GM03348 (cell line): ENCODE measurements at regions not wholly inside any gene's neighbourhood (a gene's known extent, or its start where the extent isn't known, plus 50 kb on each side); places are given as distances from the start of the nearest gene placed in this dataset.

ENCODE experiments used
- DNase-seq: peaks from one replicate; pipeline ENCODE4 v3.0.0; 2012; ENCODE audit warnings: low spot score

DNA sequence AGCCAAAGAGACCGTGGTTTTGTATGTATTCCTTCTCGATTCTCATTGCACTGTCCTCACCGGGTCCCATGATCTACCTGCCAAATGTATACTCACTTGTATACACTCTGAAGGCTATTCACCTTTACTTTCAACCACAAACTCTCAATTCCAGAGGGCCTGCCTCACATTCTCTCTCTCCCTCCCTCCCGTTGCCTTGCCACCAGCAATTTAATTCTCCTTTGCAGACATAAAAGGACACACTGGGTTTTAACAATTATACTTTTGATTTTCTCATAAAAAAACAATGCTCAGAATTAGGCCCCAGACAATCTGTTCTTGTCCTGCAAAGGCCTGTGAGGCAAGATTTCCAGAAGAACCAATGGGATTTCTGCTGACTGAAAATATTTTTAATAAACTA, 265.1 kb upstream of the PSMD7 start:
- no peak for DNase-seq

DNA sequence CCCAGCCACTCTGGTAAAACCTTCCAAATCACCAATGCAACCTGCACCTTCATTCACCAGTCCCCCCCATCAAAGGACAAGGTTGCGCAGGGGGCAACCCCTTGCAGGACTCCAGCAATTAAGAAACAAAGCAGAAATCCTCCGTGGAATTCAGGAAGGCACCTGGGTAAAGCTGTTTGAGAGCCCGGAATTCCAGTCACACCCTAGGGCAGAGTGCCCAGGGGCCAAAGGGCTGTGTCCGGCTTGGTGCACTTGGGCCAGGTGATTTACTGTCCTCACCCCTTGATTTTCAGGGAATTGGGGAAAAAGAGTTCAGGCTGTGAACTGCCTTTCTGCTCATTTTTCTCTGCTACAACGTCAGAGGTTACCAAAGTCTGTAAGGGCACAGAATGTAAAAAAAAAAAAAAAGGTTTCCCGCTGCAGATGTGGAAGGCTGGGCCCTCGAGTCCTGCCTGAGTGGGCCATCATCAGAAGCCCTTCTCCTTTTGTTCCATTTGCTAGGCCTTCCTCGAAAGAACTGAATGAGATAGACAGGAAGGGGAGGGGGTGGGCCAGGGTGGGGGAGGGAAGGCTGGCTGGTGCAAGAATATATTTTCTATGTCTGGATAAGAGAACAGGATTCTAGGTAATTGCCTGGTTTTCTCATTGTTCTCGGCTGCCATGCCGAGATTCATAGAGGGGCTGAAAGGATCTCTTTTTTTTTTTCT, 266.5 kb upstream of the PSMD7 start:
- DNase-seq: no peak

DNA sequence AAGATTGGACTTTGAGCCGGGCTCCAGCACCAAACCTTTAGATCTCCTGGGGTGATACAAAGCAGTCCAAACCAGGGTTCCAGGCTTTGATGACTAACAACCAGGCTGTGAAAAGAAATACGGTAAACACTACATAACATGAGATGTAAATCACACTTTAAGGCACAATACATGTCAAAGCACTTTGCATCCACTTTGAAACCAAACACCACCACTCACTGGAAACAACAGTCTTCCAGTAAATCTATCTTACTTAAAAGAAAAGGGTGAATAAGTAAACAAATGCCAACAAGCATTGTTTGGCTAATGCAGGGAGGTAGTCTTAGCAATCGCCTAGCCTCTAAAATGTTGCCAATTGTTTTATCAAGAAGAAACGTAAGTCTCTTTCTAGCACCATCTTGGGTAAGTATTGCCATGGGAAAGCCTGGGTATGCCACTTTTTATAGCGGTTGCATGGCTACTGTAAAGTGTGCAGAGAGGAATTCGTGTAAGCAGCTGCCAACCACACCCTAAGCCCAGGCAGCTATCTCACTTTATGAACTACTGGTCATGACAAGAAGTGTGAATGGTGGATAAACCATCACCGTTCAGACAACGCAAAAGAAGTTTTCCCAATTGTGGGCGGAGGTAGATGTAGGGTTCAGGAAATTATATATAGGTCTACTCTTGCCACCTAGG, 267.4 kb upstream of the PSMD7 start:
- DNase-seq: no peak

DNA sequence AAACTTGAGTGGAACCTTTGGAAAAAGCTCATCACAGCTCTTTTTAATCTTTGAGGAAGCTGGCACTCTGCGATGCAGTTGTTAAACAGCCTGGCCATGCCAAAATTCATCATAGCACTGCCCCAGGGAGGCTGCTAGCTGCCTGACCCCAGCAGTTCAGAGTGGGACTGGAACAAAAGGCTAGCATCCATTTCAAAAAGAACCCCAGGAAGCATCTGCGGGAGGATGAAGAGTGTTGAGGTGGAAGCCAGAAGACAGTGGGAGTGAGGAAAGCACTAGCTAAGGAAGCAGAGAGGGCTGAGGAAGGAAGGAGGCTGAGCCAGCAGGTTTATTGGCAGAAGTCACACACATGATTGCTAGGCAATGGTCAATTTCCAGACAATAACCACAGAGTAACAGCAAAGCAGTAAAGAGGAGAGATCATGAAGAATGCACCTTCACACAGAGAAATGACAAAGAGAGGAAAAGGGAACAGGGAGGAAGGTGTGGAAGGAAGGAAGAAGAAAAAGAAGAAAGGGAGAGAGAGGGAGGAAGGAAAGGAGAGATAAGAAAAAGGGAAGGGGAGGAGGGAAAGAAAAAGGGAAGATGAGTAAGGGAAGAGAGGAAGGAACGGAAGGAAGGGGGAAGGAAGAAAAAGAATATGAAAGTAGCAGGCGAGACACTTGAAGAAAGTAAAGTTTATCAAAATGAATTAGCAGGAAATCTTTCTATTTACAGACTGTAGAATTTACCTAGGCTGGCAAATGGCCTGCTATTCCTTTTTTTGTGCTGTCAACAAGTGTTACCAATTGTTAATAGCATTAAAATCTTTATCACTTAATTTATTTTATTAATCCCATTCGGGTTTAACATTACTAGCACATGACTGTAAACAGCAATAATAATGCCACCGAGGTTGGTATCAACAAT, 270.0 kb upstream of the PSMD7 start:
- DNase-seq: no peak

DNA sequence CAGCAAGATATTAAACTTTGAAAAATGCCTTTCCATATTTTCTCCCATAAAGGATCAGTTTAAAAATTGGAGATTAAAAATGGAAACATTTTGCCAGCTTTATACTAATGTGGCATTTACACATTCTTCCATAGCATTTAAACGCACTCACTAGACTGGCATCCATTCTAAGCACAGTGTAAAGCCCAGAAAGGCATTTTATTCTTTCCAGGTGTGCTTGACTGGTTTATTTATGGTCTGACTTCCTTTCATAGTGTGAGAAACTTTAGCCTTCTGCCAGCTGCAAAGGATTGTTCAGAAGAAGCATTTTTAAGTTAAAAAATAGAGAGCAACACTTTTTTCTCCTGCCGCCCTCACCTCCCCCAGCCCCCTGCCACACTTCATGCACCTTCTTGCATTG, 271.7 kb upstream of the PSMD7 start:
- no peak for DNase-seq

DNA sequence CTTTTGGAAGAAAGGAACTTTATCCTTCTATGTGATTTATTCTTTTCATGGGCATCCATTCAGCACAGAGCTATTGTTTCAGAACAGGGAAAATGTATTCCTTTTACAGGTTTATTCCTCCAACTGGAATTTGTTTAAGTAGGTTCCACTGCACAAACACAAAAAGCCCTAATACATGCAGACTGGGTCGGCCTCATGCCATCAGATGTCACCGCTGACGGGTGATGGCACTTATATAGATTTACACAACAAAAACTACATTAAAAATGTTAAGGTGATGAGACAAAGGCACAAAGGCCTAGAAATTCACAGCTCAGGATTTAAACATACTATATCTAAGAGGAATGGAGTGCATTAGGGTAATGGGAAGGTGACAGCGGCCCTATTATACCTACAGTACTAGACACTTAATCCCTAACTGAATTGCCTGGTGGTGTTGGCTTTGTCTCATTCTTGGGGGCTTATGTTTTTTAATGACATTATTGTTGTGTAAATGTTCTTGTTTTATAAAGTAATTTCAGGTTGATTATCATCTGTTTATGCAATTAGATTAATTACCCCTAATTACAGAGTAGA, 276.4 kb upstream of the PSMD7 start:
- DNase-seq: no peak

DNA sequence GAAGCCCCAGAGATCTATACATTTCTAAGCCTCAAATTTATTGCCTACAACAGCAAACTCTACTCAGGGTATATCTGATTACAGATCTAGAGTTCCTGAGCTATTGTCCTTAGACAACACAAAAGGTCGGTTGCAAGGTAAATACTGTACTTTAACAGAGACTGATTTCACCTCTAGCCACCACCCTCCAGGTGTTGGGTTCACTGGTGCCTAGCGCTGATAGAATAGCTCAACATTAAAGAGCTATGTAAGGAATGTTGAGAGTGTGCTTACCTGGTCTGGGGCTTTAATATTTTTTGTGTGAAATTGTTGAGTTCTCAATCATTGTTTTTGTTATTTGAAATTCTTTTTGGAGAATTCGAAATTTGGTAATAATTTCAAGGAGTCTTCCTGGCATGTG, 277.0 kb upstream of the PSMD7 start:
- no peak for DNase-seq

DNA sequence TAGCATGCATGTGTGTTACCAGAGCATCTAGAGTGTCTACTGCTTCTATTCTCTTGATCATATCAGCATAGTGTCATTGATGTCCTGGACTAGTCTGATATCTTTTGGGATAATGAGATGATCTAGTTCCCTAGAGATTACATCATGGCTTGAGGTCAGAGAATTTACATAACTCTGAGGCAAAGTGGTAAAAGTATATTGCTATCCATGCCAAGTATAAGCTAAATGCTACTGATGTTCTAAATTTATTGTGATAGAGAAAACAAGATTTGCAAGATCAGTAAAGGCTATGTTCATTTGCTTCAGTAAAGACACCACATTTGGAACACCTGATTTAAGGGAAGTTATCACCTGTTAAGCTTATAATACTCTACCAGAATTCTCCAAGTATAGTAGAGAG, 280.7 kb upstream of the PSMD7 start:
- DNase-seq: no peak

DNA sequence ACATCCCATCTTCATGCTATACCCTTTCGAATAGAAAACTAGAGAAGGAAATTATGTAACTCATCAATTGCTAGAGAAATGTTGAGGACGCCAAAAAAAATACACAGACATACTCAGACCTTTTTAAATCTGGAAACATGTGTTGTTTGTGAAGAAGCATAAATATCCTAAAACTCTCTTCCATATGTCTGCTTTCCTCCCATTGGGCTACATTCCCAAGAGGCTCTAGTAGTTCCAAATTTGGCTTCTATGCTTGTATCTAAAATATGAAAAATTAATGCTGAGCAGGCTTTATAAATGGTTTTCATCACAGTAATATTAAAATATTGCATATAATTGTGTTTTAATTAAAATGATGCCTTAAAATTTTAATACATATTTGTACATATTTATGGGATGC, 297.9 kb upstream of the PSMD7 start:
- no peak for DNase-seq

DNA sequence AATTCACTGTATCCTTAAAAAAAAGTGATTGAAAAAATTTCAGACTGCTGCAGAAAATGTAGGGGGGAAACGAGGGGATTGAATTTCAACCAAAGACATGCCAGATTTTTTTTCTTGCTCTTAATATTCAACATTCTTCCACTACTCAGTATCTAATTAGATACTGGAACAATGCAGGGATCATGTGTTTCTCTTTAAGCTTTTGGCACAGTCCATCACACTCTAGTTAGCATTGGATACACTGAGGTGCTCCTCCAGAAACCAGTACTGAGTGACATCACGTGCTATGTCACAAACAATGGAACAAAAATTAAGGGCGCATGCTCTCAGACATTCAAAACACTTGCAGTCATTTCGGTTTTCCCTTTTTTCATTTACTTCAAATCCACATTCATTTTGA, 298.6 kb upstream of the PSMD7 start:
- DNase-seq: no peak

DNA sequence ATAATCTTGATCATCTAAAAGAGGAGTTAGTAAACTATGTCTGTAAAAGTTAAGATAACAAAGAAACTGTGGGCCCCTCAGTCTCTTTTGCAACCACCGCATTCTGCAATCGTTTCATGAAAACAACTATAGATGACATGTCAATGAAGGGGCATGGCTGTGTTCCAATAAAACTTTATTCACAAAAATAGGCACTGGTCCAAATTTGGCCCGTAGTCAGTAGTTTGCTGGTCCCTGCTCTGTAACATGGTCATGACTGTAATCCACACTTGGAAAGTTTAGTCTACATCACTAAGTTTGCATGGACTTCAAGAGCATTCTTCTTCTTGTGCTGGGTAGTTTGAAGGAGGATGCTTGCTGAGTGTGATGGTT, 299.3 kb upstream of the PSMD7 start:
- DNase-seq: no peak

DNA sequence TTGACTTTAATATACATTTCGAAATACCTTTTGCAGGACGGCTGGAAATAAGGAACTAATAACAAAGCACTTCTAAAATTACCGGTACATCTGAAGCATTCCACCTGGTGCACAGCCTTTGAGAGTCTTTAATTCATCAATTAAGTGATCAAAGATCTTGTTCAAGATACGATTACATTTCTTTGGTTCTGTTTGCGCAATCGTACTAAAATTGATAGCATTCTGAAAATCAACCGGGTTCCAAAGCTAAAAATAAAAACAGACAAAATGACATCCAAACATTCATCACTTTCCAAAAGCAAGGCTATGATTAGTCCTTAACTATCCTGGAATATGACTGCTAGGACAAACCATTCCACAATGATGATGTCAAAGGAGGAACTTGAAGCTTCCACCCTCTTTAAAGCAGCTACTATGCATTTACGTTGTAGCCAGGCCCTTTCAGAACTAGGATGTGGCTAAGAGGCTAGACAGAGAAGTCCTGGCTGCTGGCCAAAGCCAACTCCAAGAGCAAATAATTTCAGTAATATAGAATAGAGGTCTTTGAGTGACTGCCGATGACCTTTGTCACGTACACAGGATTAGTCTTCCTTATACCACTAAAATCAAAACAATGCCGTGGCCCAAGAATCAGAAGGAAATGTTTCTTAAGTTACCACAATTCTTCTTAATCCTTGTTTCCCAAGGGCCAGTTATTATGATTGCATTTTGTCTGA, 299.8 kb upstream of the PSMD7 start:
- no peak for DNase-seq

DNA sequence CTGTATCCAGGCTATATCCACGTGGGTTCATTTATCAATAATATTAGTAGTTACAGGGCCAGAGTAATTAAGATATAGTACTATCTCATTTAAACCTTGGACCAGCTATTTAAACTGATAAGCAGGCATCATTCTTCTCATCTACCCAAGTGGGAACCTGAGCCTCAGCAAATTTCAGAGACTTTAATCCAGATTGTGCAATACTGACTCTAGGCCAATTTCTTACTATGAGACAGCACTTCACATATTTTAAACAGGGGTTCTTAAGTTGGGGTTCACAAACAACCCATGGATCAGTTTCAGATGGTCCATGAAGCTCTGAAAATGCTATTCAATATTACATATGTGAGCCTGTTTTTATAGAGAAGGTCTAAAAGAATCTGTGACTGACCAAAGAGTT, 302.7 kb upstream of the PSMD7 start:
- DNase-seq: no peak

DNA sequence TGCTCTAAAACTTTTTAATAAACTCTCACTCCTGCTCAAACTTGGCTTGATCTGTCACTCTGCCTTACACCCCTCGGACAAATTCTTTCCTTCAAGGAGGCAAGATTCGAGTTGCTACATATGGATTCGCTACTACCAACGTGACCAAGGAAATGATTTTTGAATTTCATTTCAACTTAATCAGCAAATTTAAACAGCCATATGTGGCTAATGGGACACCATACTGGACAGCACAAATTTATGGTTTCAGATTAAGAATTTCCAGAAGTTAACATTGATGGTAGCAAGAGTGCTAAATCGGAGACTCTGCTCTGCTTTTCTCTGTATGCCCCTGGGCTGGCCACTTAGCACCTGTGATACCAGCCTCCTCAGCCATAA, 318.2 kb upstream of the PSMD7 start:
- no peak for DNase-seq

DNA sequence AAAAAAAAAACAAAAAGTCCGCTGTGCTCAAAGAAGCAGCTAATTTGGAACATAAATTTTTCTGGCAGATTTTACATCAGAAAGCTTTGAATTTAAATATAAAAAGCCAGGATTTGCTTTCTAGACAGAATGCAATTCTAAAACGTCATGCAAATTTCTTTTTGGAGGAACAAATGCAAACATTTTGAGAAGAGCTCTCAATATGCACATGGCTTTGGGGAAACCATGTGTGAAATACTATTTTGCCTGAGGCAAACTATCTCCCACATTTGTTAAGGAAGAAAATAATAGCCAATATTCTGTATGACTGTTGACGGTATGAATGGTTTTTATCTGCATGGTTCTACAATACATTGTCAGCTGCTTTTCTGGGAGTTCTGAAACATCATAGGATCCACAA, 320.0 kb upstream of the PSMD7 start:
- DNase-seq: no peak

DNA sequence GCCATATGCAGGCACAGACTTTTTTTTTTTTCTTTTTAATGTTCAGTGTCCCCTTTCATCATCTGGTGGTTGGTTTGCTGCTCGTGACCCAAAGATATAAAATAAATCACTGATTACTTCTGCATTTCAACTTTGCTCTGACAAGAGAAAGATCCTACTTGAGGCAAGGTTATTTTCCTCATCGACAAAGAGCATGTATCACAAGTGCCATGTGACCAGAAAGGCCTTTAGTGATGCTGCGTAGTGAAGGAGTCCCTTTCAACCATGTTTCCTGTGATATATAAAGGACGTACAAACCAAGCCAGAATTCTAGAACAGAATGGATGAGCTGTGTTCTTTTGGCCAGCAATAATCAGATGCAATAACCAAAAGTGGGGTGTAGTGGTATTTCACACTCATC, 323.4 kb upstream of the PSMD7 start:
- no peak for DNase-seq

DNA sequence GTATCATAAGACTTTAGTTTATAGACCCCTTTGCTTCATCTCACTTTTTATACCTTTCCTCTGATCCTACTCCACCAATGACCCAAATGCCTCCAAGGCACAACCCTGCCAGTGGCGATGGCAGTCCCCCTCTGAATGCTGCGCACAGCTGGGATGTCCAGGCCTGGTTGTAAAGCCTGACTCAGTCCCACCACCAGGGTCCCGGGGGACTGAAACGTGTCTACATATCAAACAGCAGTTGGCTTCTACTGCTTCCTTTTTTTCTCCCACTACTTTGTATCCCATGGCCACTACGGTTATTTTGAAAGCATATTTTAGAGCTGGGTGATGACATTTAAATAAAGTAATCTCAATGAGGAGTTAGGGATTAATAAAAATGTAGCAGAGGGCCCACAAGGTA, 329.8 kb upstream of the PSMD7 start:
- no peak for DNase-seq

DNA sequence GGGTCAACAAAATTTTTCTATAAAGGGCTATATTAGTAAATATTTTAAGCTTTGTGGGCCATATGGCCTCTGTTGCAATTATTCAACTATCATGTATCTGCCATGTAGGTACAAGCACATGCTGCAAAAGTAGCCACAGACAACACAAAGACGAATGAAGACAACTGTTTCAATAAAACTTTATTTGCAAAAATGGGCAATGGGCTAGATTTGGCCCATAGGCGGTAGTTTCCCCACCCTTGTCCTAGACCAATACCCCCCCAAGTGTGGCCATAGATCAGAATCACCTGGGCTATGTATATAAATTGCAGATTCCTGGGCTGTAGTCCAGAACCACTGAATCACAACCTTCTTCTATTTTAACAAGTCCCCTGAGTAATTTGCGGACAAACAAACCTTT, 331.0 kb upstream of the PSMD7 start:
- no peak for DNase-seq

DNA sequence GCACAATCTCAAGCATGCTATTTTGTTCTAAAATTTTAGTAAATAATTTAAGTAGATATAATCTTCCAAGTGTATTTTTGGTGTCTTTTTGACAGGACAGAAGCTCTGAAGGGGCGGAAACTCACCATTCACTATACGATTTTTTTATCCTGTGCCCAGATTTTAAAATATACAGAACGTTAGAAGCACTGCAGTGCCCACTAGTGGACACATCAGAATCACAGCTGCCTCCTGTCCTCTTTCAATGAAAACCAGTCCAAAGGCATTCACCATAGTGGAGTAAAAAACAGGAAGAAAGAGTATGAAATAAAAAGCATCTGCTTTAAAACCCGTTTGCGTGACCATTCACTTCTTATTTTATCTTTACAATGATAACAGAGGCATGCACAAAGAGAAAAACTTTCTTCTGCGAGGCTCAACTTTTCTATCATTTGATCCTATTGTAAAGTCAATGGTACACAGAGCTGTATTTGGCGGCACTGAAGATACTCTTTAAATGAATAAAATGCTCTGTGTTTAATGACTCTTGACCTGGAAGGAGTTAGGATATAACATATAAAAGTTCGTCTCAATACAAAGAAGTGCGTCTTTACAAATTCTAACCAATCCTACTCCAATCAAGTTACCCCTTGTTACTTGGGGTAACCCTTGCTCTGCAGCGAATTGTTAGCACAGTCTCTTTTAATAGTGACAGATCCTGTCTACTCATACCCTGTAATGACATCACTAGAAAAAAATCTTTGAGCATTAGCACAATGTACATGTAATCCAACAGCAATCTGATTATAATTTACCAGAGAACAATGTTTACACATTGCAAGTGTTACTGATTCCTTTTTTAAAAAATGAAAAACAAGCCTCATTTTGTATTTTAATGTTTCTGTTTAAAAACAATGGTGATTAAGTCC, 339.8 kb upstream of the PSMD7 start:
- peak; percentile 77 for DNase-seq

DNA sequence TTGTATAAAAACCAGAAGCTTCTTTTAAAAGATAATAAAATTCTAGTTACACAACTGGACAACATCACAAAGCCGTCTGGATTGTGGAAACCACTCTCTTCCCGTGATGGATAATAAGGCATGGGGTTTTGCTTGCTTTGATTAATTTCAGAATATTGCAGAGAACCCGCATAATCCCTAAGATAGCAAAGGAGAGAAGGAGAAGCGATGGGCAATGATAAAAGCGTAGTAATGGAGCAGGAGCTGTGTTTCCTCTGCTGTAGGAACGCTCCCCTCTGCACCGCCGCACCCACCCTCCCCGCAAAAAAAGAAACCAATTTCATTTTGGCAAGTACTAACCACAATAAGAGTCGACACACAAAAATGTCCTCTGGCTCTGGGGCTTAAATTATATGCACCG, 340.9 kb upstream of the PSMD7 start:
- no peak for DNase-seq

DNA sequence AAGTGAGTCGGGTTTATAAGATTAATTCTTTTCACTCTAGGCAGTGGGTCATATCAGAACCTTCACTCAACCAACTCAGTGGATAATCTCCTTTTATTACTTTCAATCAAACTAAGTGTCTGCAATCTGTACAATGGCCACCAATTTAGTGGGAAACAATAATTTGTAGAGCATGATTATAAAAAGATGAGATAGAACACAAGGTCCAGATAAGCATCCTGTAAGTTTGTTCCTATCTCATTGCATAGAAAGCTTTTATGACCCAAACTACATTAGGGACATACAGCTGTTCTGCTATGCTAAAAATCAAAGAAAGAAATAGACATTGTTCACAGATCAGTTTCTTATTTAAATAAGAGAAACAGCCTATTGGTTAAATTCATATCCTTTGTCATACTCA, 341.4 kb upstream of the PSMD7 start:
- DNase-seq: no peak
